ENCODE measurements at regions not wholly inside any gene's neighbourhood (a gene's known extent, or its start where the extent isn't known, plus 50 kb on each side); places are given as distances from the start of the nearest gene placed in this dataset.

DNA sequence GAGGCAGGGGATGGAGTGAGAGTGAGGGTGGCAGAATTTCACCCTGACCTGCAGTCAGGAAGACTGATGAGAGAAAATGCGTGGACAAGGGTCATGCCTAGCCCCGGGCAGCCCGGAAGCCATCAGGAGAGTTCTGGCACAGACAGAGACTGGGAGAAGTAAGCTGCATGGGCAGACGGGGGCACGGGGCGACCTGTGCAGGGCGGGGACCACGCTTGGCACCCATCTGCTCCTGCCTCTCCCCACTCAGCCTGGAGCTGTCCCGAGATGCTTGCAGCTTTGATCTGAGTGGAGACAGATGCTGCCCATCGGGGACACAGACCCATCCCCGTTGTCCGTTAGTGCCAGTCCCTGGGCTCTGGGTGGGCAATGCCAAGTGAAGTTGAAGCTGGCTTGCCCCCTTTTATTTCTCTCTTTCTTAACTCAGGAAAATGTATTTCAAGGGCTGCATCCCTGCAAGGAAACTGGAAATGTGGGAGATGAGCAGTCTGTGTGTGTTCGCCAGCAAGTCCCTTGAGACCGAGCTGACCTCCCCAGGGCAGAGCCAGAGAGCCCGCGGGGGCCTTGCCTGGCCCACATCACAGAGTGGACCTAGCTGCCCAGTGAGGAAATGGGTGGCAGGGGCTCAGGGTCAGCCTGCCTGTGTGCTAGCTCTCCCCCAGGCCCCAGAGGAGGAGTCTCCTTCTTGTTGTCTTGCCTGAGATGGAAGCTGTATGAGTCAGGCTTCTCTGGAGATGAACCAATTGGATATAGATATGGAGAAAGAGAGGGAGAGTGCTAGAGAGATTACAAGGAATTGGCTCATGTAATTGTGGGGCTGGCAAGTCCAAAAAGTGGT, 121.3 kb upstream of the C1orf174 start:
- Histone ChIP-seq H4K20me1 (ENCODE audit: insufficient read depth, low read length) (no peaks in the 10 kb centered on the region), H3K27ac (ENCODE audit: low read depth, low read length) (no peak overlapping the region), H2AFZ (ENCODE audit: low read depth, low read length) (no peak overlapping the region), H3K4me1 (ENCODE audit: insufficient read depth, low read length) (no peaks in the 10 kb centered on the region), H3K27me3 (ENCODE audit: insufficient read depth, low read length) (no peaks in the 10 kb centered on the region), H3K4me2 (ENCODE audit: low read length) (no peak overlapping the region), H3K9ac (ENCODE audit: low read length) (no peak overlapping the region), H3K4me3 (ENCODE audit: insufficient read depth, low read depth, low read length) (no peak overlapping the region), H3K79me2 (ENCODE audit: insufficient read depth, low read length) (no peaks in the 10 kb centered on the region), H3K36me3 (ENCODE audit: insufficient read depth, low read length) (no peaks in the 10 kb centered on the region), H3K9me3 (ENCODE audit: insufficient read depth, low read depth, low read length) (peaks cover 5% of the 10 kb centered on the region)
- Mint-ChIP-seq H3K4me1 (ENCODE audit: low read depth, unreplicated experiment) (no peaks in the 10 kb centered on the region), H3K27me3 (ENCODE audit: low read depth, unreplicated experiment) (peaks cover 12% of the 10 kb centered on the region), H3K27ac (ENCODE audit: unreplicated experiment) (no peak overlapping the region), H3K9me3 (ENCODE audit: unreplicated experiment) (peaks cover 28% of the 10 kb centered on the region), H3K36me3 (ENCODE audit: low read depth, unreplicated experiment) (no peaks in the 10 kb centered on the region), H3K4me3 (ENCODE audit: unreplicated experiment) (no peak overlapping the region)
- DNase-seq (ENCODE audit: low read depth): no peak
- FAIRE-seq: no peak
- TF ChIP-seq EZH2 (IDR thresholded peaks at IDR 0.05; ENCODE audit: insufficient read depth, low read length): no peak
- TF ChIP-seq, protein P1, sequence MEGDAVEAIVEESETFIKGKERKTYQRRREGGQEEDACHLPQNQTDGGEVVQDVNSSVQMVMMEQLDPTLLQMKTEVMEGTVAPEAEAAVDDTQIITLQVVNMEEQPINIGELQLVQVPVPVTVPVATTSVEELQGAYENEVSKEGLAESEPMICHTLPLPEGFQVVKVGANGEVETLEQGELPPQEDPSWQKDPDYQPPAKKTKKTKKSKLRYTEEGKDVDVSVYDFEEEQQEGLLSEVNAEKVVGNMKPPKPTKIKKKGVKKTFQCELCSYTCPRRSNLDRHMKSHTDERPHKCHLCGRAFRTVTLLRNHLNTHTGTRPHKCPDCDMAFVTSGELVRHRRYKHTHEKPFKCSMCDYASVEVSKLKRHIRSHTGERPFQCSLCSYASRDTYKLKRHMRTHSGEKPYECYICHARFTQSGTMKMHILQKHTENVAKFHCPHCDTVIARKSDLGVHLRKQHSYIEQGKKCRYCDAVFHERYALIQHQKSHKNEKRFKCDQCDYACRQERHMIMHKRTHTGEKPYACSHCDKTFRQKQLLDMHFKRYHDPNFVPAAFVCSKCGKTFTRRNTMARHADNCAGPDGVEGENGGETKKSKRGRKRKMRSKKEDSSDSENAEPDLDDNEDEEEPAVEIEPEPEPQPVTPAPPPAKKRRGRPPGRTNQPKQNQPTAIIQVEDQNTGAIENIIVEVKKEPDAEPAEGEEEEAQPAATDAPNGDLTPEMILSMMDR (IDR thresholded peaks at IDR 0.05; ENCODE audit: insufficient read depth, low read depth, low read length): no peak

DNA sequence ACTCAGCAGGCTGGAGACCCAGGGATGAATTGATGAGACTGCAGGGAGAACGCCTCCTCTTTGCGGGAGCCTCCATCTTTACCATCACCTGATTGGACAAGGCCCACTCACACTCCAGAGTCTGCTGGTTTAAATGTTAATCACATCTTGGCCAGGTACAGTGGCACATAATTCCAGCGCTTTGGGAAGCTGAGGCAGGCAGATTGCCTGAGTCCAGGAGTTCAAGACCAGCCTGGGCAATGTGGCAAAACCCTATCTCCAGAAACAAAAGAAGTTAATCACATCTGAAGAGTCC, 121.8 kb upstream of the C1orf174 start:
- no peaks in the 10 kb centered on the region for H3K36me3 ChIP-seq (ENCODE audit: insufficient read depth, low read length)
- H3K79me2 ChIP-seq (ENCODE audit: insufficient read depth, low read length): no peaks in the 10 kb centered on the region
- FAIRE-seq (no peak), DNase-seq (ENCODE audit: low read depth) (no peak)
- no peak overlapping the region for H3K27ac Mint-ChIP-seq (ENCODE audit: unreplicated experiment)
- no peak overlapping the region for H3K9ac ChIP-seq (ENCODE audit: low read length)
- peaks cover 12% of the 10 kb centered on the region for H3K27me3 Mint-ChIP-seq (ENCODE audit: low read depth, unreplicated experiment)
- no peak overlapping the region for H3K27ac ChIP-seq (ENCODE audit: low read depth, low read length)
- H3K9me3 ChIP-seq (ENCODE audit: insufficient read depth, low read depth, low read length): peaks cover 5% of the 10 kb centered on the region
- no peak overlapping the region for H3K4me2 ChIP-seq (ENCODE audit: low read length)
- H2AFZ ChIP-seq (ENCODE audit: low read depth, low read length): no peak overlapping the region
- no peaks in the 10 kb centered on the region for H3K4me1 Mint-ChIP-seq (ENCODE audit: low read depth, unreplicated experiment)
- peaks cover 27% of the 10 kb centered on the region for H3K9me3 Mint-ChIP-seq (ENCODE audit: unreplicated experiment)
- TF ChIP-seq, protein P1 (IDR thresholded peaks at IDR 0.05; ENCODE audit: insufficient read depth, low read depth, low read length): no peak
- no peak for TF ChIP-seq EZH2 (IDR thresholded peaks at IDR 0.05; ENCODE audit: insufficient read depth, low read length)
- no peaks in the 10 kb centered on the region for H3K4me1 ChIP-seq (ENCODE audit: insufficient read depth, low read length)
- no peaks in the 10 kb centered on the region for H3K36me3 Mint-ChIP-seq (ENCODE audit: low read depth, unreplicated experiment)
- H4K20me1 ChIP-seq (ENCODE audit: insufficient read depth, low read length): no peaks in the 10 kb centered on the region
- no peak overlapping the region for H3K4me3 Mint-ChIP-seq (ENCODE audit: unreplicated experiment)
- no peaks in the 10 kb centered on the region for H3K27me3 ChIP-seq (ENCODE audit: insufficient read depth, low read length)
- no peak overlapping the region for H3K4me3 ChIP-seq (ENCODE audit: insufficient read depth, low read depth, low read length)

DNA sequence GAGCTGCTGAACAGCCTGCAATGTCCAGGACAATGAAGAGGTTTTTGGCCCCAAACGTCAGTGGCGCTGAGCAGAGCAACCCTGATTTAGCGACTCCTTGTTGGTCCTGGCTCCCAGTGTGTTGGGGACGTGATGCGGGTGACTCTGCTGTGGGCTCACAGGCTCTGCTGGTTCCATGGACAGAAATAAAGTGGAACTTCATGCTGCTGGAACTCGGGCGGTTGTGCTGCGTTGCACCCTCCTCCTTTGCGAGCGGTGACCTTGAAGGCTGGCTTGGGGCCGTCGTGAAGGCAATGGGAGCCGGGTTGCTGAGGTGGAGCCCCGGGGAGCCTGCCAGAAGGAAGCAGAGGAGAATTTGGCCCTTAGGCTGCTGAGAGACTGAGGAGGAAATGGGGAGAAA, 122.6 kb upstream of the C1orf174 start:
- H3K9me3 ChIP-seq (ENCODE audit: insufficient read depth, low read depth, low read length): peaks cover 5% of the 10 kb centered on the region
- H3K27me3 Mint-ChIP-seq (ENCODE audit: low read depth, unreplicated experiment): peaks cover 12% of the 10 kb centered on the region
- no peak for FAIRE-seq

More for the DNA sequence above, 122.6 kb upstream of the C1orf174 start:
- H2AFZ ChIP-seq (ENCODE audit: low read depth, low read length): no peak overlapping the region
- H3K4me3 ChIP-seq (ENCODE audit: insufficient read depth, low read depth, low read length): no peak overlapping the region
- TF ChIP-seq, protein P1 (IDR thresholded peaks at IDR 0.05; ENCODE audit: insufficient read depth, low read depth, low read length): no peak
- TF ChIP-seq EZH2 (IDR thresholded peaks at IDR 0.05; ENCODE audit: insufficient read depth, low read length): no peak
- H3K27ac ChIP-seq (ENCODE audit: low read depth, low read length): no peak overlapping the region
- Mint-ChIP-seq H3K9me3 (ENCODE audit: unreplicated experiment) (peaks cover 27% of the 10 kb centered on the region), H3K4me3 (ENCODE audit: unreplicated experiment) (no peak overlapping the region), H3K27ac (ENCODE audit: unreplicated experiment) (no peak overlapping the region), H3K4me1 (ENCODE audit: low read depth, unreplicated experiment) (no peaks in the 10 kb centered on the region), H3K36me3 (ENCODE audit: low read depth, unreplicated experiment) (no peaks in the 10 kb centered on the region)
- no peak for DNase-seq (ENCODE audit: low read depth)
- H3K27me3 ChIP-seq (ENCODE audit: insufficient read depth, low read length): no peaks in the 10 kb centered on the region
- H3K36me3 ChIP-seq (ENCODE audit: insufficient read depth, low read length): no peaks in the 10 kb centered on the region
- H3K9ac ChIP-seq (ENCODE audit: low read length): no peak overlapping the region
- no peak overlapping the region for H3K4me2 ChIP-seq (ENCODE audit: low read length)
- no peaks in the 10 kb centered on the region for H4K20me1 ChIP-seq (ENCODE audit: insufficient read depth, low read length)
- H3K4me1 ChIP-seq (ENCODE audit: insufficient read depth, low read length): no peaks in the 10 kb centered on the region
- H3K79me2 ChIP-seq (ENCODE audit: insufficient read depth, low read length): no peaks in the 10 kb centered on the region
